ENCODE measurements at regions not wholly inside any gene's neighbourhood (a gene's known extent, or its start where the extent isn't known, plus 50 kb on each side); places are given as distances from the start of the nearest gene placed in this dataset.
"Not testable (repeated sequence)": the region's sequence is repeated elsewhere in the genome, so short reads cannot be mapped to it uniquely, and the experiment has no call there.

DNA sequence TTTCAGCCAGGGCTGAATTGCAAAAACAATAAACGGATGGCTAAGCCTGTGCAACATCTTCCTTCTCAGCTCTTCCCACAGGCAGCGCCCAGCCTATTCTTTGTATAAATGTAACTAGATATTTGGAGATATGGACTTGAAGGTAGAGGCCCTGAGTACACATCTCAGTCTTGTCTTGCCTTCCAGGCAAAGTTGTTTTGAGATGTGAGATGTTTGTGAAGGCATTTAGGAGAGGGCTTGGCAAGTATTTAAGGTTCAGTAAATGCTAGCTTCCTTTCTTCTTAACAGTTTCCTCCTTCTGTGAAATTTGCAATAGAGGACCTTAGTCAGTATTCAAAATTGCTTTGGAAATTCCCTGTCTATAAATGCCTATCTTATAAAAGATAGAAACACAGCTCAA, 228.8 kb downstream of the NR2F1-AS1 start:
- H3K27me3 ChIP-seq (ENCODE audit: control insufficient read depth, insufficient read depth, low read length): no peaks in the 10 kb centered on the region
- H3K36me3 Mint-ChIP-seq: no peaks in the 10 kb centered on the region
- H3K27me3 Mint-ChIP-seq (ENCODE audit: low read depth in 2 of 2): no peaks in the 10 kb centered on the region
- no peaks in the 10 kb centered on the region for H3K4me1 Mint-ChIP-seq
- H3K36me3 ChIP-seq (ENCODE audit: control insufficient read depth, insufficient read depth, low read length): no peaks in the 10 kb centered on the region
- H3K9me3 ChIP-seq (ENCODE audit: control insufficient read depth, insufficient read depth, low read length): peaks cover 2% of the 10 kb centered on the region
- TF ChIP-seq, protein P1, sequence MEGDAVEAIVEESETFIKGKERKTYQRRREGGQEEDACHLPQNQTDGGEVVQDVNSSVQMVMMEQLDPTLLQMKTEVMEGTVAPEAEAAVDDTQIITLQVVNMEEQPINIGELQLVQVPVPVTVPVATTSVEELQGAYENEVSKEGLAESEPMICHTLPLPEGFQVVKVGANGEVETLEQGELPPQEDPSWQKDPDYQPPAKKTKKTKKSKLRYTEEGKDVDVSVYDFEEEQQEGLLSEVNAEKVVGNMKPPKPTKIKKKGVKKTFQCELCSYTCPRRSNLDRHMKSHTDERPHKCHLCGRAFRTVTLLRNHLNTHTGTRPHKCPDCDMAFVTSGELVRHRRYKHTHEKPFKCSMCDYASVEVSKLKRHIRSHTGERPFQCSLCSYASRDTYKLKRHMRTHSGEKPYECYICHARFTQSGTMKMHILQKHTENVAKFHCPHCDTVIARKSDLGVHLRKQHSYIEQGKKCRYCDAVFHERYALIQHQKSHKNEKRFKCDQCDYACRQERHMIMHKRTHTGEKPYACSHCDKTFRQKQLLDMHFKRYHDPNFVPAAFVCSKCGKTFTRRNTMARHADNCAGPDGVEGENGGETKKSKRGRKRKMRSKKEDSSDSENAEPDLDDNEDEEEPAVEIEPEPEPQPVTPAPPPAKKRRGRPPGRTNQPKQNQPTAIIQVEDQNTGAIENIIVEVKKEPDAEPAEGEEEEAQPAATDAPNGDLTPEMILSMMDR (IDR thresholded peaks at IDR 0.05): no peak
- peaks cover 6% of the 10 kb centered on the region in 2 donors for H3K9me3 Mint-ChIP-seq
- no peaks in the 10 kb centered on the region for H3K4me1 ChIP-seq (ENCODE audit: control insufficient read depth, insufficient read depth, low read length)
- no peak overlapping the region for H3K4me3 Mint-ChIP-seq
- intact Hi-C loops (cut with micrococcal nuclease): no loop called here
- no peak for ATAC-seq
- WGBS (ENCODE audit: insufficient coverage): 80% methylated on average over 1 of the region's 2 CpGs
- no peak overlapping the region for H3K27ac ChIP-seq (ENCODE audit: low read length)
- H3K4me3 ChIP-seq (ENCODE audit: low read length): no peak overlapping the region
- DNase-seq: no peak
- H3K27ac Mint-ChIP-seq: no peak overlapping the region

DNA sequence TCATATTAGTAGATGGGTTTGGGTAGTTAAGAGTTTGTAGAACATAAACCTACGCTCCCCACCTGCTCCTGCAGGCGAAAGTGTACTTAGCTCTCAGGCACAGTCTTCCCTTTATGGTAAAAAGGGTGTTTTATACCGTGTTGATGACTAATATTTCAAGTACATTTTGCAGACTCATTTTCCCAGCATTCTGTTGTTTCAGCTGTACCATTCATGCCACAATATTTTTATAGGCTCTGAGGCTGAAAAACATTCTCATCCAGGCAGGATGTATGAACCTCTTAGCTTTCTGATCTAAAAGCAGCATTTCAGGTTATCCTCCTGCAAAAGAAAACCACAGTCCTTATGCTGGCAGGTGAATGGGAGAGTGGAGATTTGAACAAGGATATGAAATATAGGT, 231.4 kb downstream of the NR2F1-AS1 start:
- TF ChIP-seq, protein P1 (IDR thresholded peaks at IDR 0.05): no peak
- Histone ChIP-seq H3K36me3 (ENCODE audit: control insufficient read depth, insufficient read depth, low read length) (no peaks in the 10 kb centered on the region), H3K4me3 (ENCODE audit: low read length) (no peak overlapping the region), H3K4me1 (ENCODE audit: control insufficient read depth, insufficient read depth, low read length) (no peaks in the 10 kb centered on the region), H3K27me3 (ENCODE audit: control insufficient read depth, insufficient read depth, low read length) (no peaks in the 10 kb centered on the region), H3K27ac (ENCODE audit: low read length) (no peak overlapping the region), H3K9me3 (ENCODE audit: control insufficient read depth, insufficient read depth, low read length) (peaks cover 4% of the 10 kb centered on the region)
- intact Hi-C loops (cut with micrococcal nuclease): no loop called here
- DNase-seq (no peak), ATAC-seq (no peak)
- Mint-ChIP-seq H3K9me3 (peaks cover 5 to 6% of the 10 kb centered on the region in 2 donors), H3K27me3 (ENCODE audit: low read depth in 2 of 2) (no peaks in the 10 kb centered on the region), H3K27ac (no peak overlapping the region), H3K4me3 (no peak overlapping the region), H3K36me3 (no peaks in the 10 kb centered on the region), H3K4me1 (no peaks in the 10 kb centered on the region)
- 67% methylated on average over 2 of the region's 3 CpGs for WGBS (ENCODE audit: insufficient coverage)

DNA sequence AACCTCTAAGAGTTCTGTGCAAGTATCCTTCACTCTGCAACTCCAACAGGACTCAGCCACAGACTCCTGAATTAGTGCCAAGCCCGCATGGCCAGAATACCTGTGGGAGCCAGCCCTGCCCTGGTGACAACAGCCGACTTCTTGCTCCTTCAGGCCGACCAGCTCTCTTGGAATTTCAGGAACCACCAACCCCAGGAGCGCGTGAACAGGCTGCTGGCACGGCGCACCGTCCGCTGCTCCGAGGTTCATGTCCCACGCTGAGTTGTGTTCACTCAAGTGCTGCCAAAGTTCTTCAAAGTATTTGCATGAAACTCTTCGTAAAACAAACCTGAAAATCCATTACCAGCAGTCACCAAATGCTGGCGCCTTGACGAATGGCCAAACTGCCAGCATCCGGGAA, 232.8 kb downstream of the NR2F1-AS1 start:
- peaks cover 2 to 5% of the 10 kb centered on the region in 2 donors for H3K9me3 Mint-ChIP-seq
- no peak overlapping the region for H3K27ac Mint-ChIP-seq
- intact Hi-C loops (cut with micrococcal nuclease): no loop called here
- Histone ChIP-seq H3K27me3 (ENCODE audit: control insufficient read depth, insufficient read depth, low read length) (no peaks in the 10 kb centered on the region), H3K4me1 (ENCODE audit: control insufficient read depth, insufficient read depth, low read length) (no peaks in the 10 kb centered on the region), H3K36me3 (ENCODE audit: control insufficient read depth, insufficient read depth, low read length) (no peaks in the 10 kb centered on the region), H3K9me3 (ENCODE audit: control insufficient read depth, insufficient read depth, low read length) (peaks cover 4% of the 10 kb centered on the region), H3K27ac (ENCODE audit: low read length) (no peak overlapping the region), H3K4me3 (ENCODE audit: low read length) (no peak overlapping the region)
- TF ChIP-seq, protein P1 (IDR thresholded peaks at IDR 0.05): no peak
- H3K4me1 Mint-ChIP-seq: no peaks in the 10 kb centered on the region
- 89% methylated on average over 15 of the region's 15 CpGs for WGBS (ENCODE audit: insufficient coverage)
- H3K36me3 Mint-ChIP-seq: no peaks in the 10 kb centered on the region
- DNase-seq (no peak), ATAC-seq (no peak)
- H3K4me3 Mint-ChIP-seq: no peak overlapping the region
- H3K27me3 Mint-ChIP-seq (ENCODE audit: low read depth in 2 of 2): no peaks in the 10 kb centered on the region

DNA sequence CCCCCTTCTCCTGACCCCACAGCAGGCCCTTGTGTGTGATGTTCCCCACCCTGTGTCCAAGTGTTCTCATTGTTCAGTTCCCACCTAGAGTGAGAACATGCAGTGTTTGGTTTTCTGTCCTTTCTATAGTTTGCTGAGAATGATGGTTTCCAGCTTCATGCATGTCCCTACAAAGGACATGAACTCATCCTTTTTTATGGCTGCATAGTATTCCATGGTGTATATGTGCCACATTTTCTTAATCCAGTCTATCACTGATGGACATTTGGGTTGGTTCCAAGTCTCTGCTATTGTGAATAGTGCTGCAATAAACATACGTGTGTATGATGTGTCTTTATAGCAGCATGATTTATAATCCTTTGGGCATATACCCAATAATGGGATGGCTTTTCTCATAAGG, 234.2 kb downstream of the NR2F1-AS1 start:
- 100% methylated on average over 1 of the region's 1 CpG for WGBS (ENCODE audit: insufficient coverage)
- H3K4me1 ChIP-seq (ENCODE audit: control insufficient read depth, insufficient read depth, low read length); H3K27ac Mint-ChIP-seq; intact Hi-C loops (cut with micrococcal nuclease); H3K4me3 ChIP-seq (ENCODE audit: low read length); H3K36me3 ChIP-seq (ENCODE audit: control insufficient read depth, insufficient read depth, low read length); H3K27ac ChIP-seq (ENCODE audit: low read length); H3K27me3 Mint-ChIP-seq (ENCODE audit: low read depth in 2 of 2); H3K9me3 Mint-ChIP-seq; H3K4me3 Mint-ChIP-seq; ATAC-seq; H3K9me3 ChIP-seq (ENCODE audit: control insufficient read depth, insufficient read depth, low read length); H3K4me1 Mint-ChIP-seq; DNase-seq; H3K36me3 Mint-ChIP-seq; H3K27me3 ChIP-seq (ENCODE audit: control insufficient read depth, insufficient read depth, low read length): not testable (repeated sequence)
